IMR-90 (cell line): ENCODE measurements at regions not wholly inside any gene's neighbourhood (a gene's known extent, or its start where the extent isn't known, plus 50 kb on each side); places are given as distances from the start of the nearest gene placed in this dataset.

Experiments used
- ATAC-seq: fragments of 200-7000 bp; cut with Tn5 transposase; 2 replicates; pipeline ENCODE4 v1.9.1; 2020; ENCODE audit warnings: low read depth, mild to moderate bottlenecking, moderate library complexity
- BruUV-seq: library from RNA; stranded (reverse); fragments of 400-500 nt; replicated peaks from 2 replicates; lab custom pipeline; 2021; lab: Mats Ljungman, UMichigan
- CTCF ChIA-PET: fragments of 300-600 bp; formaldehyde crosslinking; extraction: SDS; loops from one replicate; lab custom pipeline; 2021; ENCODE audit warnings: antibody characterized with exemption; lab: Yijun Ruan, JAX
- POLR2A ChIA-PET: fragments of 300-600 bp; sonication (Branson Sonifier 250); formaldehyde crosslinking; loops from one replicate; lab custom pipeline; 2022; ENCODE audit warnings: antibody characterized with exemption; ENCODE audit not compliant: unreplicated experiment; lab: Charles Lee
- DNase-seq: peaks from one replicate; pipeline ENCODE4 v3.0.0; 2013
- H2AFZ ChIP-seq: replicated peaks from 2 replicates; pipeline ENCODE3; 2013; ENCODE audit warnings: low read length, mild to moderate bottlenecking; ENCODE audit not compliant: poor library complexity
- H2AK5ac ChIP-seq: 2 replicates; pipeline ENCODE4 v1.6.1; 2013; ENCODE audit warnings: low read depth, low read length, inconsistent platforms
- H2AK9ac ChIP-seq: replicated peaks from 2 replicates; pipeline ENCODE3; 2013; ENCODE audit warnings: mild to moderate bottlenecking, low read depth, low read length, moderate library complexity; ENCODE audit not compliant: poor library complexity
- H2BK120ac ChIP-seq: 2 replicates; pipeline ENCODE4 v1.6.1; 2013; ENCODE audit warnings: low read depth, low read length, inconsistent platforms
- H2BK15ac ChIP-seq: 3 replicates; pipeline ENCODE4 v1.6.1; 2013; ENCODE audit warnings: low read depth, low read length, inconsistent platforms
- H2BK20ac ChIP-seq: 2 replicates; pipeline ENCODE4 v1.6.1; 2013; ENCODE audit warnings: low read depth, mild to moderate bottlenecking, inconsistent platforms, low read length, moderate library complexity
- H2BK5ac ChIP-seq: 2 replicates; pipeline ENCODE4 v1.6.1; 2013; ENCODE audit warnings: mild to moderate bottlenecking, low read depth, low read length, inconsistent platforms; ENCODE audit not compliant: poor library complexity, severe bottlenecking
- H3K14ac ChIP-seq: replicated peaks from 2 replicates; pipeline ENCODE4 v1.6.1; 2013; ENCODE audit warnings: low read depth, low read length, inconsistent platforms
- H3K18ac ChIP-seq: 2 replicates; pipeline ENCODE4 v1.6.1; 2013; ENCODE audit warnings: low read depth, low read length, control low read depth
- H3K23ac ChIP-seq: 2 replicates; pipeline ENCODE4 v1.6.1; 2013; ENCODE audit warnings: low read depth, low read length, inconsistent platforms
- H3K27ac ChIP-seq: 2 replicates; pipeline ENCODE4 v1.5.1; 2013; ENCODE audit warnings: mild to moderate bottlenecking, control low read depth, low read length; ENCODE audit not compliant: insufficient read depth
- H3K27me3 ChIP-seq: 2 replicates; pipeline ENCODE4 v1.6.1; 2013; ENCODE audit warnings: low read length; ENCODE audit not compliant: control insufficient read depth, insufficient read depth
- H3K36me3 ChIP-seq: 2 replicates; pipeline ENCODE4 v1.6.1; 2013; ENCODE audit warnings: low read length, mixed read lengths; ENCODE audit not compliant: control insufficient read depth, insufficient read depth
- H3K4ac ChIP-seq: 2 replicates; pipeline ENCODE4 v1.6.1; 2013; ENCODE audit warnings: low read depth, low read length, inconsistent platforms
- H3K4me1 ChIP-seq: 2 replicates; pipeline ENCODE4 v1.6.1; 2013; ENCODE audit warnings: low read length, mixed read lengths; ENCODE audit not compliant: control insufficient read depth, insufficient read depth
- H3K4me2 ChIP-seq: 2 replicates; pipeline ENCODE4 v1.6.1; 2013; ENCODE audit warnings: low read depth, mild to moderate bottlenecking, control low read depth, low read length, moderate library complexity
- H3K4me3 ChIP-seq: 2 replicates; pipeline ENCODE4 v1.5.1; 2013; ENCODE audit warnings: low read depth, mild to moderate bottlenecking, control low read depth, low read length, moderate library complexity; ENCODE audit not compliant: insufficient read depth
- H3K56ac ChIP-seq: 2 replicates; pipeline ENCODE4 v1.6.1; 2013; ENCODE audit warnings: low read length, inconsistent platforms; ENCODE audit not compliant: insufficient read depth; ENCODE audit errors: extremely low read depth
- H3K79me1 ChIP-seq, 2 experiments: 2 replicates each; pipeline ENCODE4 v1.6.1; 2013; ENCODE audit warnings: low read length in 2 of 2, inconsistent platforms in 1 of 2, low read depth in 1 of 2
- H3K9ac ChIP-seq: 2 replicates; pipeline ENCODE4 v1.6.1; 2013; ENCODE audit warnings: low read depth, low read length, control low read depth
- H3K9me1 ChIP-seq: 2 replicates; pipeline ENCODE4 v1.6.1; 2013; ENCODE audit warnings: low read length, inconsistent platforms; ENCODE audit not compliant: insufficient read depth
- H3K9me3 ChIP-seq: 2 replicates; pipeline ENCODE4 v1.6.1; 2013; ENCODE audit warnings: low read length; ENCODE audit not compliant: control insufficient read depth, insufficient read depth
- H4K20me1 ChIP-seq: 2 replicates; pipeline ENCODE4 v1.6.1; 2013; ENCODE audit warnings: low read length, inconsistent platforms; ENCODE audit not compliant: insufficient read depth
- H4K5ac ChIP-seq: 2 replicates; pipeline ENCODE4 v1.6.1; 2013; ENCODE audit warnings: mild to moderate bottlenecking, low read depth, low read length, control low read depth
- H4K8ac ChIP-seq, 2 experiments: 2 replicates each; pipeline ENCODE4 v1.6.1; 2013; ENCODE audit warnings: low read depth in 2 of 2, low read length in 2 of 2, control low read depth in 1 of 2, inconsistent platforms in 1 of 2
- H4K91ac ChIP-seq: 2 replicates; pipeline ENCODE4 v1.6.1; 2013; ENCODE audit warnings: low read depth, low read length, inconsistent platforms; ENCODE audit not compliant: insufficient read depth
- BHLHE40 ChIP-seq: fragments of 150-350 bp; IDR thresholded peaks from 2 replicates; pipeline ENCODE4 v1.6.1; 2016; ENCODE audit warnings: mild to moderate bottlenecking, low read depth, low read length
- CEBPB ChIP-seq: IDR thresholded peaks from 2 replicates; pipeline ENCODE4 v1.6.1; 2012; ENCODE audit warnings: low read depth, low read length, improper control_type of control experiment
- CHD1 ChIP-seq: IDR thresholded peaks from 2 replicates; pipeline ENCODE4 v1.6.1; 2012; ENCODE audit warnings: low read depth, low read length, improper control_type of control experiment
- FOS ChIP-seq: fragments of 150-350 bp; IDR thresholded peaks from 2 replicates; pipeline ENCODE4 v1.6.1; 2016; ENCODE audit warnings: low read depth, low read length
- MAFK ChIP-seq: IDR thresholded peaks from 2 replicates; pipeline ENCODE4 v1.6.1; 2012; ENCODE audit warnings: low read depth, low read length, improper control_type of control experiment
- MXI1 ChIP-seq: IDR thresholded peaks from 2 replicates; pipeline ENCODE4 v1.6.1; 2012; ENCODE audit warnings: low read depth, mild to moderate bottlenecking, low read length, moderate library complexity, borderline replicate concordance
- NFE2L2 ChIP-seq: fragments of 150-350 bp; IDR thresholded peaks from 2 replicates; pipeline ENCODE4 v1.6.1; 2016; ENCODE audit warnings: low read depth, mild to moderate bottlenecking, low read length
- POLR2A ChIP-seq: IDR thresholded peaks from 2 replicates; pipeline ENCODE4 v1.6.1; 2012; ENCODE audit warnings: mild to moderate bottlenecking, low read depth, low read length
- RAD21 ChIP-seq: IDR thresholded peaks from 2 replicates; pipeline ENCODE4 v1.6.1; 2012; ENCODE audit warnings: low read length, improper control_type of control experiment
- RCOR1 ChIP-seq: IDR thresholded peaks from 2 replicates; pipeline ENCODE4 v1.6.1; 2012; ENCODE audit warnings: mild to moderate bottlenecking, low read length, improper control_type of control experiment; ENCODE audit not compliant: insufficient replicate concordance
- RFX5 ChIP-seq: IDR thresholded peaks from 2 replicates; pipeline ENCODE4 v1.8.0; 2012; ENCODE audit warnings: low read depth, mild to moderate bottlenecking, low read length, moderate library complexity
- WGBS, 2 experiments: methylation state at CpG; one replicate each; pipeline versions ENCODE4 v1.1.5 to v1.1.7; 2013; ENCODE audit warnings: missing lambda C conversion rate in 2 of 2; ENCODE audit not compliant: insufficient read length in 1 of 2; ENCODE audit errors: extremely low coverage in 2 of 2; 5-methylcytosine and 5-hydroxymethylcytosine counted together
- dilution Hi-C: fragments of 300-500 bp; cut with HindIII; formaldehyde crosslinking; loops from one replicate; pipeline ENCODE4 v1.14.3; 2018; ENCODE audit warnings: low sequenced_read_pairs; ENCODE audit not compliant: unreplicated experiment
- in situ Hi-C: fragments of 300-500 bp; cut with MboI; formaldehyde crosslinking; loops from 3 replicates; pipeline ENCODE4 v1.14.3; 2019; ENCODE audit warnings: low sequenced_read_pairs, inconsistent platforms, mixed read lengths
- intact Hi-C: fragments of 100-400 bp; cut with micrococcal nuclease; formaldehyde crosslinking; loops from 2 replicates; pipeline ENCODE4 v1.10.0; 2022
- TF ChIP-seq, protein P1 (sequence below): fragments of 150-350 bp; IDR thresholded peaks from 2 replicates; pipeline ENCODE4 v1.6.1; 2016; ENCODE audit warnings: low read depth, mild to moderate bottlenecking, low read length, moderate library complexity, borderline replicate concordance
- TF ChIP-seq, protein P2 (sequence below): fragments of 150-350 bp; IDR thresholded peaks from 2 replicates; pipeline ENCODE4 v1.6.1; 2017; ENCODE audit warnings: mild to moderate bottlenecking, antibody characterized with exemption, low read length, low read depth

DNA sequence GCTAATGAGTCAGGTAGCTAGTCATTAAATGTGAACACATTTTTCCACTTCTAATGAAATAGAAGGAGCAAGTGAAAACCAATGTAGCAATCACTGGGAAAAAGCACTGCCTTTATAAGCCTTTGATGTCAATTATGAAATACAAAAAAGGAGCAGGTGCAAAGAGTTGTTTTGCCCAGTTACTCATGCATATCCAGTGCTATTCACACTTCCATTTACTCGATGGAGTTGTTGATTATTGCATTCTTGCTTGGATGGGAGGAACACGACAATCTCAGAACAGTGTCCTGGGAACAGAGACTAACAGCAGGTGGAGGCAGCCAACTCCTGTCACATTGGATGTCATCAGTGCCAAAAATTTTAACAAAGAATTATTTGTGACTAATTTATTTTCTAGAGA, 372.5 kb downstream of the CBLN2 start:
- Histone ChIP-seq H2AFZ (no peak overlapping the region), H3K27ac (no peak overlapping the region), H2BK20ac (no peak overlapping the region), H2BK15ac (no peak overlapping the region), H4K8ac (no peak overlapping the region), H3K4me2 (no peak overlapping the region), H2AK5ac (no peak overlapping the region), H3K9me1 (no peaks in the 10 kb centered on the region), H3K14ac (no peak overlapping the region), H2AK9ac (no peak overlapping the region), H4K5ac (no peak overlapping the region), H3K56ac (no peak overlapping the region), H4K91ac (no peak overlapping the region), H3K79me1 (no peaks in the 10 kb centered on the region), H3K27me3 (no peaks in the 10 kb centered on the region), H4K20me1 (no peaks in the 10 kb centered on the region), H3K18ac (no peak overlapping the region), H3K4me3 (no peak overlapping the region), H3K4me1 (no peaks in the 10 kb centered on the region), H3K4ac (no peak overlapping the region), H3K9me3 (peaks cover 8% of the 10 kb centered on the region), H2BK120ac (no peak overlapping the region), H3K36me3 (no peaks in the 10 kb centered on the region), H3K23ac (no peak overlapping the region), H2BK5ac (no peak overlapping the region), H3K9ac (no peak overlapping the region)
- ChIA-PET CTCF (no interaction called here), POLR2A (no interaction called here)
- intact Hi-C loops (no loop called here), in situ Hi-C loops (no loop called here), dilution Hi-C loops (no loop called here)
- no TSS peak for BruUV-seq
- TF ChIP-seq CEBPB = no peak
- TF ChIP-seq, protein P1, sequence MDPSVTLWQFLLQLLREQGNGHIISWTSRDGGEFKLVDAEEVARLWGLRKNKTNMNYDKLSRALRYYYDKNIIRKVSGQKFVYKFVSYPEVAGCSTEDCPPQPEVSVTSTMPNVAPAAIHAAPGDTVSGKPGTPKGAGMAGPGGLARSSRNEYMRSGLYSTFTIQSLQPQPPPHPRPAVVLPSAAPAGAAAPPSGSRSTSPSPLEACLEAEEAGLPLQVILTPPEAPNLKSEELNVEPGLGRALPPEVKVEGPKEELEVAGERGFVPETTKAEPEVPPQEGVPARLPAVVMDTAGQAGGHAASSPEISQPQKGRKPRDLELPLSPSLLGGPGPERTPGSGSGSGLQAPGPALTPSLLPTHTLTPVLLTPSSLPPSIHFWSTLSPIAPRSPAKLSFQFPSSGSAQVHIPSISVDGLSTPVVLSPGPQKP = no peak
- TF ChIP-seq RFX5 = no peak
- TF ChIP-seq MAFK = no peak
- TF ChIP-seq BHLHE40 = no peak
- TF ChIP-seq POLR2A = no peak
- TF ChIP-seq FOS = no peak
- TF ChIP-seq, protein P2, sequence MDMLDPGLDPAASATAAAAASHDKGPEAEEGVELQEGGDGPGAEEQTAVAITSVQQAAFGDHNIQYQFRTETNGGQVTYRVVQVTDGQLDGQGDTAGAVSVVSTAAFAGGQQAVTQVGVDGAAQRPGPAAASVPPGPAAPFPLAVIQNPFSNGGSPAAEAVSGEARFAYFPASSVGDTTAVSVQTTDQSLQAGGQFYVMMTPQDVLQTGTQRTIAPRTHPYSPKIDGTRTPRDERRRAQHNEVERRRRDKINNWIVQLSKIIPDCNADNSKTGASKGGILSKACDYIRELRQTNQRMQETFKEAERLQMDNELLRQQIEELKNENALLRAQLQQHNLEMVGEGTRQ = no peak
- TF ChIP-seq NFE2L2 = no peak
- TF ChIP-seq CHD1 = no peak
- no peak for TF ChIP-seq RAD21
- TF ChIP-seq MXI1 = no peak
- no peak for TF ChIP-seq RCOR1
- DNase-seq (no peak), ATAC-seq (no peak)
- no CpG with 5 or more reads among the region's 2 CpGs for WGBS, 2 experiments
